Heart left ventricle (tissue), 16 donors: ENCODE measurements at regions not wholly inside any gene's neighbourhood (a gene's known extent, or its start where the extent isn't known, plus 50 kb on each side); places are given as distances from the start of the nearest gene placed in this dataset.

Experiments used
- ATAC-seq, 4 donors: fragments of 200-7000 bp; cut with Tn5 transposase; one replicate each; pipeline ENCODE4 v1.9.1; 2020 to 2022; ENCODE audit warnings: moderate library complexity in 4 of 4, mild to moderate bottlenecking in 3 of 4, moderate number of reproducible peaks in 1 of 4
- DNase-seq, 5 donors: peaks; one replicate each; pipeline ENCODE4 v3.0.0-alpha.2; 2020
- H3K27ac ChIP-seq, 12 donors: fragments of 200-600 bp; sonication (generic) in 4 of 12; one replicate each; pipeline versions ENCODE4 v1.5.0 to v1.8.0; 2016 to 2022; ENCODE audit warnings: mild to moderate bottlenecking in 2 of 12
- H3K27me3 ChIP-seq, 9 donors: fragments of 200-600 bp; sonication (generic) in 2 of 9; one replicate each; pipeline versions ENCODE4 v1.5.1 to v1.8.0; 2016 to 2022; ENCODE audit warnings: mild to moderate bottlenecking in 3 of 9
- H3K36me3 ChIP-seq, 9 donors: fragments of 200-600 bp; sonication (generic) in 2 of 9; one replicate each; pipeline versions ENCODE4 v1.5.0 to v1.8.0; 2018 to 2022; ENCODE audit warnings: mild to moderate bottlenecking in 2 of 9
- H3K4me1 ChIP-seq, 12 donors: fragments of 200-600 bp; sonication (generic) in 4 of 12; one replicate each; pipeline versions ENCODE4 v1.5.0 to v1.8.0; 2016 to 2022; ENCODE audit warnings: mild to moderate bottlenecking in 3 of 12
- H3K4me3 ChIP-seq, 12 donors: fragments of 200-600 bp; sonication (generic) in 4 of 12; one replicate each; pipeline versions ENCODE4 v1.5.0 to v1.8.0; 2017 to 2022; ENCODE audit warnings: mild to moderate bottlenecking in 9 of 12, moderate library complexity in 4 of 12
- H3K9me3 ChIP-seq, 12 donors: fragments of 200-600 bp; sonication (generic) in 4 of 12; one replicate each; pipeline versions ENCODE4 v1.5.0 to v1.8.0; 2016 to 2022; ENCODE audit warnings: mild to moderate bottlenecking in 1 of 12
- CTCF ChIP-seq, 12 donors: fragments of 200-600 bp; sonication (generic) in 4 of 12; IDR thresholded peaks; one replicate each; pipeline versions ENCODE4 v1.5.0 to v1.8.0; 2018 to 2022; ENCODE audit warnings: antibody characterized with exemption in 12 of 12, mild to moderate bottlenecking in 5 of 12
- POLR2A ChIP-seq, 2 donors: fragments of 450-650 bp; IDR thresholded peaks; one replicate each; pipeline ENCODE4 v1.6.1; 2017; ENCODE audit warnings: antibody characterized with exemption in 2 of 2, mild to moderate bottlenecking in 2 of 2, moderate library complexity in 2 of 2
- WGBS, 4 donors: extraction: QIAGEN DNeasy Blood & Tissue Kit in 2 of 4; methylation state at CpG; one replicate each; pipeline versions ENCODE4 v1.1.5 to v1.1.7; 2013 to 2018; 5-methylcytosine and 5-hydroxymethylcytosine counted together
- intact Hi-C, 10 donors: fragments of 100-400 bp; cut with DNase I; formaldehyde crosslinking; loops; one replicate each; pipeline versions ENCODE4 v1.11.1 to v1.14.2; 2022
- donor health status: ischemic (EF 13 %, LVEDD 7.1; RV severe dilation, severe dysfunction).
- donor health status: healthy with polysubstance abuse.
- donor health status: DM: no; HTN: yes; CAD: no.
- donor health status: DM: no; HTN: no; CAD: no.
- donor health status: ischemic (EF 25% LVEDD 6.9; RV normal size, moderate dysfunction).
- donor health status: ischemic (EF 25% LVEDD 5.7; RV mildly dilated, moderate dysfunction).
- donor health status: healthy.
- donor health status: DM: yes; HTN: yes; CAD: no.
- donor health status: ischemic (EF 35%, LVEDD 5.7; RV mildly dilated, moderate dysfunction).
- donor health status: nonischemic (EF 11% LVEDD 7.7; RV severe dilation, severe dysfunction).
- donor health status: DM: yes; HTN: yes; CAD: no.
- donor health status: PGD.
- donor health status: ischemic (EF 29% LVEDD 5.4; RV normal size, mild dysfunction).
- donor health status: nonischemic (EF 23%, LVEDD 6.1; RV moderate dilation, normal function).

- DNase-seq = no peak
- no peak for ATAC-seq
- 38 to 45% (median 41%) methylated on average over 9 of the region's 9 CpGs for WGBS, 4 donors
- Histone ChIP-seq H3K4me3 (no peak overlapping the region), H3K36me3 (no peaks in the 10 kb centered on the region), H3K4me1 (no peaks in the 10 kb centered on the region), H3K27ac (no peak overlapping the region), H3K27me3 (peaks cover 0 to 17% (median 0%) of the 10 kb centered on the region in 9 donors), H3K9me3 (no peaks in the 10 kb centered on the region)
- TF ChIP-seq CTCF (IDR thresholded peaks at IDR 0.05) (no peak), POLR2A (IDR thresholded peaks at IDR 0.05) (no peak)
- intact Hi-C loops = no loop called here
These were observed 590.2 kb downstream of the VRK1 start for GRCh38 chr14:97387252-97387874.

- no peaks in the 10 kb centered on the region for H3K36me3 ChIP-seq
- no peak for TF ChIP-seq POLR2A (IDR thresholded peaks at IDR 0.05)
- no peaks in the 10 kb centered on the region for H3K4me1 ChIP-seq
- no peak for ATAC-seq
- H3K9me3 ChIP-seq = no peaks in the 10 kb centered on the region
- peaks cover 0 to 17% (median 0%) of the 10 kb centered on the region in 9 donors for H3K27me3 ChIP-seq
- intact Hi-C loops = no loop called here
- WGBS, 4 donors = 30 to 46% (median 39%) methylated on average over 9 of the region's 9 CpGs
- DNase-seq = no peak
- no peak overlapping the region for H3K4me3 ChIP-seq
- no peak overlapping the region for H3K27ac ChIP-seq
These were observed 591.2 kb downstream of the VRK1 start for GRCh38 chr14:97388408-97388807.

- ATAC-seq (peak in 2 of 4 donors; percentile 29 to 37), DNase-seq (no peak)
- H3K27ac ChIP-seq = no peak overlapping the region
- no peak overlapping the region for H3K4me3 ChIP-seq
- TF ChIP-seq POLR2A (IDR thresholded peaks at IDR 0.05) = no peak
- TF ChIP-seq CTCF (IDR thresholded peaks at IDR 0.05) = peak in 1 of 12 donors; percentile 5
- no peaks in the 10 kb centered on the region for H3K36me3 ChIP-seq
- no peaks in the 10 kb centered on the region for H3K9me3 ChIP-seq
- intact Hi-C loops = no loop called here
- no peaks in the 10 kb centered on the region for H3K4me1 ChIP-seq
- 72 to 86% (median 77%) methylated on average over 4 of the region's 4 CpGs for WGBS, 4 donors
- peaks cover 0 to 20% (median 0%) of the 10 kb centered on the region in 9 donors for H3K27me3 ChIP-seq
These were observed 593.0 kb downstream of the VRK1 start for GRCh38 chr14:97390096-97390724.

GRCh38 chr14:97393244-97393643 lies 596.1 kb downstream of the VRK1 start:
- WGBS, 4 donors = 62 to 69% (median 64%) methylated on average over 6 of the region's 6 CpGs
- Histone ChIP-seq H3K36me3 (no peaks in the 10 kb centered on the region), H3K9me3 (no peaks in the 10 kb centered on the region), H3K4me3 (no peak overlapping the region), H3K27me3 (peaks cover 0 to 12% (median 0%) of the 10 kb centered on the region in 9 donors), H3K27ac (no peak overlapping the region), H3K4me1 (no peaks in the 10 kb centered on the region)
- DNase-seq = no peak
- ATAC-seq = no peak
- no peak for TF ChIP-seq POLR2A (IDR thresholded peaks at IDR 0.05)
- TF ChIP-seq CTCF (IDR thresholded peaks at IDR 0.05) = no peak
- intact Hi-C loops = no loop called here
